ENCODE measurements at regions not wholly inside any gene's neighbourhood (a gene's known extent, or its start where the extent isn't known, plus 50 kb on each side); places are given as distances from the start of the nearest gene placed in this dataset.

DNA sequence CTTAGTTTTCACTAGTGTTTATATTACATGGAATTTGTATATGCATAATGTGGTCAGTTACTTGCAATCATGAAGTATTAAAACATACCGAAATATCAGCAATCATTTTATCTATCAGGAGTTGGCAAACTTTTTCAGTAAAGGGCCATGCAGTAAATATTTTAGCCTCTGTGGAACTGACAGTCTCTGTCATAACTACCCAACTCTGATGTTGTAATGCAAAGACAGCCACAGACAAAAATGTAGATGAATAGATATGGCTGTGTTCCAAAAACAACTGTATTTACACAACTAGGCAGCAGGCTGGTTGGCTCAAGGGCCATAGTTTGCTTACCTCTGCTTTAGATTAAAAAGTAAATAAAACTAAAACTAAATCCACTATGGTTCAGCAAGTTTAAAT, 200.2 kb downstream of the HS3ST1 start:
- ChIA-PET CTCF (ENCODE audit: partially characterized antibody) (interaction anchor here (0.9 kb wide), 1 partner anchor 195 kb away, joined by 3 read pairs; no protein-coding TSS in a partner anchor), POLR2A (ENCODE audit: partially characterized antibody) (interaction anchor here (0.9 kb wide), 1 partner anchor 1336 kb away, joined by 3 read pairs; no protein-coding TSS in a partner anchor)
- Histone ChIP-seq H3K9me3 (ENCODE audit: insufficient read depth in 2 of 2, low read depth in 1 of 2, low read length in 1 of 2) (no peaks in the 10 kb centered on the region), H4K8ac (ENCODE audit: extremely low read depth, insufficient read depth, low read length) (no peak overlapping the region), H2BK20ac (ENCODE audit: low read length) (no peak overlapping the region), H3K56ac (replicated peaks; ENCODE audit: insufficient read length, low read depth, low read length) (no peak overlapping the region), H3K18ac (ENCODE audit: extremely low read depth, low read length) (no peak overlapping the region), H4K5ac (ENCODE audit: insufficient read length, low read depth, low read length) (no peak overlapping the region), H3K79me2 (ENCODE audit: control insufficient read depth in 1 of 2, insufficient read depth in 2 of 2, low read length in 2 of 2) (no peaks in the 10 kb centered on the region), H2BK5ac (ENCODE audit: low read depth, low read length) (no peak overlapping the region), H3K4ac (replicated peaks; ENCODE audit: insufficient read length, low read depth, low read length) (no peak overlapping the region), H2AK5ac (ENCODE audit: low read depth, low read length) (no peak overlapping the region), H3K27me3 (replicated peaks in 1 of 4; ENCODE audit: control insufficient read depth in 3 of 4, extremely low read depth in 1 of 4, insufficient read depth in 3 of 4, low read length in 3 of 4) (no peaks in the 10 kb centered on the region), H2BK120ac (replicated peaks; ENCODE audit: low read depth, low read length) (no peak overlapping the region), H3K4me2 (ENCODE audit: insufficient read depth in 1 of 2, low read depth in 2 of 2, low read length in 2 of 2) (no peak overlapping the region), H4K20me1 (replicated peaks in 1 of 2; ENCODE audit: control insufficient read depth in 1 of 2, insufficient read depth in 2 of 2, low read length in 2 of 2) (no peaks in the 10 kb centered on the region), H2AFZ (ENCODE audit: low read length) (no peak overlapping the region), H3K14ac (ENCODE audit: insufficient read length) (no peak overlapping the region), H3K79me1 (ENCODE audit: low read depth, low read length) (no peaks in the 10 kb centered on the region), H3K36me3 (ENCODE audit: control insufficient read depth in 2 of 4, insufficient read depth in 4 of 4, low read length in 3 of 4) (no peaks in the 10 kb centered on the region; a peak in 1 of 8 replicates), H3K23ac (ENCODE audit: insufficient read length) (no peak overlapping the region), H3K23me2 (ENCODE audit: low read depth, low read length) (no peaks in the 10 kb centered on the region), H3K4me3 (ENCODE audit: extremely low read depth in 1 of 4, insufficient read depth in 2 of 4, low read depth in 3 of 4, low read length in 4 of 4) (no peak overlapping the region), H2BK15ac (ENCODE audit: low read length) (no peak overlapping the region), H4K91ac (replicated peaks; ENCODE audit: insufficient read length, low read length) (no peak overlapping the region), H3K9ac (replicated peaks in 1 of 4; ENCODE audit: extremely low read depth in 1 of 4, low read depth in 3 of 4, low read length in 3 of 4) (no peak overlapping the region), H3K27ac (ENCODE audit: low read depth, low read length) (no peak overlapping the region), H2BK12ac (ENCODE audit: low read depth, low read length) (no peak overlapping the region), H3K4me1 (replicated peaks in 1 of 4; ENCODE audit: control insufficient read depth in 3 of 4, insufficient read depth in 4 of 4, low read length in 3 of 4) (peaks cover 0 to 13% (median 9%) of the 10 kb centered on the region in 4 experiments; a peak in 5 of 7 replicates)
- 85% methylated on average over 1 of the region's 1 CpG; no CpG with 5 or more reads in 1 of the 2 experiments for WGBS, 2 experiments (ENCODE audit: extremely low coverage in 1 of 2, insufficient coverage in 1 of 2, insufficient read length in 1 of 2, insufficient replicate concordance in 2 of 2, low coverage in 1 of 2, low lambda C conversion rate in 2 of 2, missing lambda C conversion rate in 1 of 2)
- DNase-seq (ENCODE audit: low read depth in 1 of 2, low spot score in 2 of 2) (no peak), FAIRE-seq (no peak)
- TF ChIP-seq CHD2 (IDR thresholded peaks at IDR 0.05; ENCODE audit: low read length) (no peak), GTF2F1 (IDR thresholded peaks at IDR 0.05; ENCODE audit: borderline replicate concordance, low read depth, low read length) (no peak), ASH2L (IDR thresholded peaks at IDR 0.05; ENCODE audit: low read length) (no peak), HDAC2 (IDR thresholded peaks at IDR 0.05; ENCODE audit: borderline replicate concordance in 1 of 2, low read depth in 2 of 2, low read length in 2 of 2) (no peak), SUZ12 (IDR thresholded peaks at IDR 0.05; ENCODE audit: low read length) (no peak), YY1 (IDR thresholded peaks at IDR 0.05; ENCODE audit: low read depth, low read length) (no peak), SP1 (IDR thresholded peaks at IDR 0.05; ENCODE audit: low read depth, low read length) (no peak), JUN (IDR thresholded peaks at IDR 0.05; ENCODE audit: low read depth, low read length) (no peak), TEAD4 (IDR thresholded peaks at IDR 0.05; ENCODE audit: low read depth, low read length) (no peak)
- TF ChIP-seq, protein P1, sequence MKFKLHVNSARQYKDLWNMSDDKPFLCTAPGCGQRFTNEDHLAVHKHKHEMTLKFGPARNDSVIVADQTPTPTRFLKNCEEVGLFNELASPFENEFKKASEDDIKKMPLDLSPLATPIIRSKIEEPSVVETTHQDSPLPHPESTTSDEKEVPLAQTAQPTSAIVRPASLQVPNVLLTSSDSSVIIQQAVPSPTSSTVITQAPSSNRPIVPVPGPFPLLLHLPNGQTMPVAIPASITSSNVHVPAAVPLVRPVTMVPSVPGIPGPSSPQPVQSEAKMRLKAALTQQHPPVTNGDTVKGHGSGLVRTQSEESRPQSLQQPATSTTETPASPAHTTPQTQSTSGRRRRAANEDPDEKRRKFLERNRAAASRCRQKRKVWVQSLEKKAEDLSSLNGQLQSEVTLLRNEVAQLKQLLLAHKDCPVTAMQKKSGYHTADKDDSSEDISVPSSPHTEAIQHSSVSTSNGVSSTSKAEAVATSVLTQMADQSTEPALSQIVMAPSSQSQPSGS (IDR thresholded peaks at IDR 0.05; ENCODE audit: low read length), result no peak
- TF ChIP-seq, protein P2, sequence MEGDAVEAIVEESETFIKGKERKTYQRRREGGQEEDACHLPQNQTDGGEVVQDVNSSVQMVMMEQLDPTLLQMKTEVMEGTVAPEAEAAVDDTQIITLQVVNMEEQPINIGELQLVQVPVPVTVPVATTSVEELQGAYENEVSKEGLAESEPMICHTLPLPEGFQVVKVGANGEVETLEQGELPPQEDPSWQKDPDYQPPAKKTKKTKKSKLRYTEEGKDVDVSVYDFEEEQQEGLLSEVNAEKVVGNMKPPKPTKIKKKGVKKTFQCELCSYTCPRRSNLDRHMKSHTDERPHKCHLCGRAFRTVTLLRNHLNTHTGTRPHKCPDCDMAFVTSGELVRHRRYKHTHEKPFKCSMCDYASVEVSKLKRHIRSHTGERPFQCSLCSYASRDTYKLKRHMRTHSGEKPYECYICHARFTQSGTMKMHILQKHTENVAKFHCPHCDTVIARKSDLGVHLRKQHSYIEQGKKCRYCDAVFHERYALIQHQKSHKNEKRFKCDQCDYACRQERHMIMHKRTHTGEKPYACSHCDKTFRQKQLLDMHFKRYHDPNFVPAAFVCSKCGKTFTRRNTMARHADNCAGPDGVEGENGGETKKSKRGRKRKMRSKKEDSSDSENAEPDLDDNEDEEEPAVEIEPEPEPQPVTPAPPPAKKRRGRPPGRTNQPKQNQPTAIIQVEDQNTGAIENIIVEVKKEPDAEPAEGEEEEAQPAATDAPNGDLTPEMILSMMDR (IDR thresholded peaks at IDR 0.05; ENCODE audit: control extremely low read depth in 1 of 3, insufficient read depth in 1 of 3, low read depth in 1 of 3, low read length in 3 of 3), result no peak

Measured in H1 (cell line).